ENCODE measurements at regions not wholly inside any gene's neighbourhood (a gene's known extent, or its start where the extent isn't known, plus 50 kb on each side); places are given as distances from the start of the nearest gene placed in this dataset.

DNA sequence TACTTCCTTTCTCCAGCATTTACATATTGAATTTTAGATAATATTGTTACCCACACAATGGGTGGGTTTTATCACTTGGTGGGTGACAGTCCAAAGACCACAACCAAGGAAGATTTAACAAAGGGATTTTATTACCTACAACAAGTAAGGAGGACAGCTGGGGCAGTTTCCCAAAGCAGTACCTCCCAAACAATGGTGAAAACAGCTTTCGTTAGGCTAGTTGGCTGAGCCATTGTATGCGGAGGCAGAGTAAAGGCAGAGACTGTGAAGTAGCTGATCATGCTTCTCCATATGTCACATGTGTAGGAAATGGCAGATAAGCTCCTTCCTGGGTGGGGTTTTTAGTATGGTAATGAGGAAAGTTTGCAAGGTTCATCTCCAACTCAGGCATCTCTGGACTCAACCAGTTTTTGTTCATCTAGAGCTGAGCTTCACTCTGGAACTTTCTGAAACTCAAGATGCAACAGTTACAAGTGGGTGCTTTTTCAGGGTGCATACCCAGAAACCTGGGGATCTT is 104.3 kb upstream of the PSMD7 start:
- TF ChIP-seq CTCF (IDR thresholded peaks at IDR 0.05), result no peak
- TF ChIP-seq POLR2A (IDR thresholded peaks at IDR 0.05), result no peak
